Upper lobe of left lung (tissue), 4 donors: ENCODE measurements at regions not wholly inside any gene's neighbourhood (a gene's known extent, or its start where the extent isn't known, plus 50 kb on each side); places are given as distances from the start of the nearest gene placed in this dataset.

ENCODE experiments used
- CTCF ChIP-seq, 6 experiments: fragments of 450-650 bp in 4 of 6; fragments of 200-600 bp in 2 of 6; sonication (generic) in 2 of 6; IDR thresholded peaks; one replicate each; pipeline ENCODE4 v1.5.1; 2016 to 2019; ENCODE audit warnings: antibody characterized with exemption in 6 of 6
- POLR2AphosphoS5 ChIP-seq, 2 donors: sonication (generic); formaldehyde crosslinking; IDR thresholded peaks; one replicate each; pipeline ENCODE4 v1.5.1; 2017; ENCODE audit warnings: antibody characterized with exemption in 2 of 2

GRCh38 chr18:72161691-72162090 lies 382.5 kb downstream of the CBLN2 start:
- no peak for TF ChIP-seq CTCF (IDR thresholded peaks at IDR 0.05)
- no peak for TF ChIP-seq POLR2AphosphoS5 (IDR thresholded peaks at IDR 0.05)
